GM12878 (cell line): ENCODE measurements at regions not wholly inside any gene's neighbourhood (a gene's known extent, or its start where the extent isn't known, plus 50 kb on each side); places are given as distances from the start of the nearest gene placed in this dataset.

Experiments used
- ATF3 ChIP-seq: IDR thresholded peaks from 2 replicates; pipeline ENCODE4 v1.6.1; 2011; ENCODE audit warnings: low read depth, mild to moderate bottlenecking, low read length, moderate library complexity, borderline replicate concordance; ENCODE audit errors: extremely low read depth
- CTCF ChIP-seq, 3 experiments: IDR thresholded peaks in 2 of 3; conservative IDR thresholded peaks in 1 of 3; 2 replicates each; pipeline ENCODE4 v1.5.1; 2011; ENCODE audit warnings: low read depth in 3 of 3, low read length in 3 of 3, mild to moderate bottlenecking in 3 of 3, control low read depth in 2 of 3, moderate library complexity in 2 of 3, inconsistent platforms in 1 of 3, mixed read lengths in 1 of 3; ENCODE audit not compliant: control insufficient read depth in 2 of 3, insufficient read depth in 1 of 3; ENCODE audit errors: extremely low read depth in 1 of 3
- ESRRA ChIP-seq: IDR thresholded peaks from 2 replicates; pipeline ENCODE4 v1.6.1; 2012; ENCODE audit warnings: mild to moderate bottlenecking, low read length, improper control_type of control experiment
- FOXM1 ChIP-seq: IDR thresholded peaks from 2 replicates; pipeline ENCODE4 v1.6.1; 2012; ENCODE audit warnings: low read depth, mild to moderate bottlenecking, inconsistent platforms, low read length, moderate library complexity
- HDGF ChIP-seq: fragments of 450-650 bp; IDR thresholded peaks from 2 replicates; pipeline ENCODE4 v1.6.1; 2016; ENCODE audit warnings: antibody characterized with exemption
- MYC ChIP-seq: IDR thresholded peaks from 2 replicates; pipeline ENCODE4 v1.6.1; 2011; ENCODE audit warnings: mild to moderate bottlenecking, low read length, moderate library complexity, inconsistent platforms; ENCODE audit not compliant: insufficient read depth, insufficient replicate concordance, insufficient read length, severe bottlenecking
- POLR2A ChIP-seq: IDR thresholded peaks from 2 replicates; pipeline ENCODE4 v1.6.1; 2011; ENCODE audit warnings: low read depth, mild to moderate bottlenecking, low read length
- PRDM15 ChIP-seq: fragments of 450-650 bp; formaldehyde crosslinking; IDR thresholded peaks from 2 replicates; pipeline ENCODE4 v1.4.0; 2020; ENCODE audit warnings: mild to moderate bottlenecking, moderate library complexity
- RAD21 ChIP-seq: IDR thresholded peaks from 2 replicates; pipeline ENCODE4 v1.6.1; 2011; ENCODE audit warnings: mild to moderate bottlenecking, low read depth, low read length, moderate library complexity; ENCODE audit not compliant: insufficient read depth
- RFX5 ChIP-seq: IDR thresholded peaks from 2 replicates; pipeline ENCODE4 v1.6.1; 2011; ENCODE audit warnings: low read depth, low read length, improper control_type of control experiment
- SIN3A ChIP-seq: IDR thresholded peaks from 2 replicates; pipeline ENCODE4 v1.6.1; 2012; ENCODE audit warnings: low read depth, low read length, improper control_type of control experiment
- SP1 ChIP-seq: IDR thresholded peaks from one replicate; pipeline ENCODE4 v1.6.1; 2011; ENCODE audit warnings: low read depth, low read length
- TAF1 ChIP-seq: IDR thresholded peaks from 2 replicates; pipeline ENCODE4 v1.6.1; 2011; ENCODE audit warnings: mild to moderate bottlenecking, low read depth, low read length, borderline replicate concordance
- YY1 ChIP-seq: IDR thresholded peaks from 2 replicates; pipeline ENCODE4 v1.6.1; 2011; ENCODE audit warnings: low read depth, mild to moderate bottlenecking, low read length

- TF ChIP-seq CTCF (IDR thresholded peaks at IDR 0.05 in 2 of 3, conservative IDR thresholded peaks at IDR 0.05 in 1 of 3; ENCODE audit: control insufficient read depth in 2 of 3, extremely low read depth in 1 of 3, insufficient read depth in 1 of 3, low read depth in 3 of 3, low read length in 3 of 3) (no peak), YY1 (no peak), RAD21 (no peak), SP1 (no peak), ESRRA (no peak), MYC (no peak), HDGF (no peak), FOXM1 (no peak), SIN3A (no peak), TAF1 (no peak), POLR2A (no peak), PRDM15 (CRISPR knock-in tag) (no peak), ATF3 (no peak), RFX5 (no peak)
Measured at GRCh38 chr14:25484906-25485305, 435.0 kb upstream of the STXBP6 start.
